IMR-90 (cell line): ENCODE measurements at regions not wholly inside any gene's neighbourhood (a gene's known extent, or its start where the extent isn't known, plus 50 kb on each side); places are given as distances from the start of the nearest gene placed in this dataset.

Source experiments
- BHLHE40 ChIP-seq: fragments of 150-350 bp; IDR thresholded peaks from 2 replicates; pipeline ENCODE4 v1.6.1; 2016; ENCODE audit warnings: mild to moderate bottlenecking, low read depth, low read length
- CEBPB ChIP-seq: IDR thresholded peaks from 2 replicates; pipeline ENCODE4 v1.6.1; 2012; ENCODE audit warnings: low read depth, low read length, improper control_type of control experiment
- CHD1 ChIP-seq: IDR thresholded peaks from 2 replicates; pipeline ENCODE4 v1.6.1; 2012; ENCODE audit warnings: low read depth, low read length, improper control_type of control experiment
- FOS ChIP-seq: fragments of 150-350 bp; IDR thresholded peaks from 2 replicates; pipeline ENCODE4 v1.6.1; 2016; ENCODE audit warnings: low read depth, low read length
- MAZ ChIP-seq: IDR thresholded peaks from 2 replicates; pipeline ENCODE4 v1.6.1; 2012; ENCODE audit warnings: low read depth, mild to moderate bottlenecking, low read length, improper control_type of control experiment, moderate library complexity, borderline replicate concordance
- MXI1 ChIP-seq: IDR thresholded peaks from 2 replicates; pipeline ENCODE4 v1.6.1; 2012; ENCODE audit warnings: low read depth, mild to moderate bottlenecking, low read length, moderate library complexity, borderline replicate concordance
- POLR2A ChIP-seq: IDR thresholded peaks from 2 replicates; pipeline ENCODE4 v1.6.1; 2012; ENCODE audit warnings: mild to moderate bottlenecking, low read depth, low read length
- RAD21 ChIP-seq: IDR thresholded peaks from 2 replicates; pipeline ENCODE4 v1.6.1; 2012; ENCODE audit warnings: low read length, improper control_type of control experiment
- RCOR1 ChIP-seq: IDR thresholded peaks from 2 replicates; pipeline ENCODE4 v1.6.1; 2012; ENCODE audit warnings: mild to moderate bottlenecking, low read length, improper control_type of control experiment; ENCODE audit not compliant: insufficient replicate concordance
- RFX5 ChIP-seq: IDR thresholded peaks from 2 replicates; pipeline ENCODE4 v1.8.0; 2012; ENCODE audit warnings: low read depth, mild to moderate bottlenecking, low read length, moderate library complexity
- SMC3 ChIP-seq: fragments of 150-350 bp; IDR thresholded peaks from 2 replicates; pipeline ENCODE4 v1.6.1; 2016; ENCODE audit warnings: low read depth, mild to moderate bottlenecking, antibody characterized with exemption, low read length, moderate library complexity
- USF2 ChIP-seq: fragments of 150-350 bp; IDR thresholded peaks from 2 replicates; pipeline ENCODE4 v1.6.1; 2017; ENCODE audit warnings: mild to moderate bottlenecking, antibody characterized with exemption, low read length, low read depth
- TF ChIP-seq, protein P1 (sequence below): conservative IDR thresholded peaks from 2 replicates; pipeline ENCODE4 v1.5.1; 2012; ENCODE audit warnings: mild to moderate bottlenecking, low read depth, low read length, improper control_type of control experiment
- TF ChIP-seq, protein P2 (sequence below): fragments of 150-350 bp; IDR thresholded peaks from 2 replicates; pipeline ENCODE4 v1.6.1; 2016; ENCODE audit warnings: low read depth, mild to moderate bottlenecking, low read length, moderate library complexity, borderline replicate concordance

- TF ChIP-seq, protein P1, sequence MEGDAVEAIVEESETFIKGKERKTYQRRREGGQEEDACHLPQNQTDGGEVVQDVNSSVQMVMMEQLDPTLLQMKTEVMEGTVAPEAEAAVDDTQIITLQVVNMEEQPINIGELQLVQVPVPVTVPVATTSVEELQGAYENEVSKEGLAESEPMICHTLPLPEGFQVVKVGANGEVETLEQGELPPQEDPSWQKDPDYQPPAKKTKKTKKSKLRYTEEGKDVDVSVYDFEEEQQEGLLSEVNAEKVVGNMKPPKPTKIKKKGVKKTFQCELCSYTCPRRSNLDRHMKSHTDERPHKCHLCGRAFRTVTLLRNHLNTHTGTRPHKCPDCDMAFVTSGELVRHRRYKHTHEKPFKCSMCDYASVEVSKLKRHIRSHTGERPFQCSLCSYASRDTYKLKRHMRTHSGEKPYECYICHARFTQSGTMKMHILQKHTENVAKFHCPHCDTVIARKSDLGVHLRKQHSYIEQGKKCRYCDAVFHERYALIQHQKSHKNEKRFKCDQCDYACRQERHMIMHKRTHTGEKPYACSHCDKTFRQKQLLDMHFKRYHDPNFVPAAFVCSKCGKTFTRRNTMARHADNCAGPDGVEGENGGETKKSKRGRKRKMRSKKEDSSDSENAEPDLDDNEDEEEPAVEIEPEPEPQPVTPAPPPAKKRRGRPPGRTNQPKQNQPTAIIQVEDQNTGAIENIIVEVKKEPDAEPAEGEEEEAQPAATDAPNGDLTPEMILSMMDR, result no peak
- TF ChIP-seq RCOR1, result no peak
- TF ChIP-seq POLR2A, result no peak
- TF ChIP-seq RAD21, result no peak
- TF ChIP-seq SMC3, result no peak
- no peak for TF ChIP-seq RFX5
- TF ChIP-seq MXI1, result no peak
- TF ChIP-seq, protein P2, sequence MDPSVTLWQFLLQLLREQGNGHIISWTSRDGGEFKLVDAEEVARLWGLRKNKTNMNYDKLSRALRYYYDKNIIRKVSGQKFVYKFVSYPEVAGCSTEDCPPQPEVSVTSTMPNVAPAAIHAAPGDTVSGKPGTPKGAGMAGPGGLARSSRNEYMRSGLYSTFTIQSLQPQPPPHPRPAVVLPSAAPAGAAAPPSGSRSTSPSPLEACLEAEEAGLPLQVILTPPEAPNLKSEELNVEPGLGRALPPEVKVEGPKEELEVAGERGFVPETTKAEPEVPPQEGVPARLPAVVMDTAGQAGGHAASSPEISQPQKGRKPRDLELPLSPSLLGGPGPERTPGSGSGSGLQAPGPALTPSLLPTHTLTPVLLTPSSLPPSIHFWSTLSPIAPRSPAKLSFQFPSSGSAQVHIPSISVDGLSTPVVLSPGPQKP, result no peak
- TF ChIP-seq MAZ, result no peak
- TF ChIP-seq FOS, result no peak
- no peak for TF ChIP-seq BHLHE40
- TF ChIP-seq CEBPB, result no peak
- TF ChIP-seq USF2, result no peak
- TF ChIP-seq CHD1, result no peak
These were observed 132.5 kb upstream of the ADRA1B start for GRCh38 chr5:159783726-159784247.
